ENCODE measurements at regions not wholly inside any gene's neighbourhood (a gene's known extent, or its start where the extent isn't known, plus 50 kb on each side); places are given as distances from the start of the nearest gene placed in this dataset.

- TF ChIP-seq ELF1 (IDR thresholded peaks at IDR 0.05; ENCODE audit: borderline replicate concordance, low read depth) = no peak
- TF ChIP-seq, protein P1, sequence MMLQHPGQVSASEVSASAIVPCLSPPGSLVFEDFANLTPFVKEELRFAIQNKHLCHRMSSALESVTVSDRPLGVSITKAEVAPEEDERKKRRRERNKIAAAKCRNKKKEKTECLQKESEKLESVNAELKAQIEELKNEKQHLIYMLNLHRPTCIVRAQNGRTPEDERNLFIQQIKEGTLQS (IDR thresholded peaks at IDR 0.05) = no peak
- no peak for TF ChIP-seq EZH2phosphoT487 (IDR thresholded peaks at IDR 0.05; ENCODE audit: borderline replicate concordance)
- TF ChIP-seq MAX (IDR thresholded peaks at IDR 0.05) = no peak
- TF ChIP-seq ZFX (IDR thresholded peaks at IDR 0.05) = no peak
- no peak for TF ChIP-seq SIN3A (IDR thresholded peaks at IDR 0.05; ENCODE audit: low read depth)
Observed at GRCh38 chr4:176571206-176571605, 221.5 kb downstream of the VEGFC start (continued).

DNA sequence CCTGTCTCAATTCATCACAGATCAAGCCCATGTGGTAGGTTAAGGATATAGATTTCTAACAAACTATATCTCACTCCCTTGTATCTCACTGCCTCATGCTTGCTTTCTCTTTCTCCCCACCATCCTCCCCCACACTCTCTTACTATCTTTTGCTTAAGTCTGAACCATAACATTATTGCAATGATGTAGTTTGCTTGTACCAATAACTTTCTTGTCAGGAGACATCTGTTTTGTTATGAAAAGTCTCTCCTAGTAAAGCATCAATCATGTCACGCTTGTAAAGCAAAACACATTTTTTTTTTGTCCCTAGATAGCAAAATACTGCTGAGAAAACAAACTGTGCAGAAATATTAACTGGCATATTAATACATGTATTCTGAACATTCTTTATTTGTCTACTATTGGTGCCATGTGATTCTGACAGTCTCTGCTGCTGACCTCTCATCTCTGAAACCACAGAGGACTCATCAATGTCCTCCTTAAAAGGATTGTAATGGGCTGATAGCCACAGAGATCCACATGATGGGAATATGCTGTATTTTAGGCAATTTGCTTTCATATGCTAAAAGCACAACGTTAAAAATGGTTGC lies 217.5 kb downstream of the VEGFC start:
- Histone ChIP-seq H3K27ac (ENCODE audit: low read depth, low read length) (no peak overlapping the region), H3K79me2 (ENCODE audit: insufficient read depth, low read length) (no peaks in the 10 kb centered on the region), H3K36me3 (ENCODE audit: control insufficient read depth in 1 of 2, insufficient read depth in 2 of 2, low read length in 2 of 2) (no peaks in the 10 kb centered on the region), H3K9ac (ENCODE audit: low read length) (no peak overlapping the region), H2AFZ (ENCODE audit: low read depth, low read length, poor library complexity, severe bottlenecking) (no peak overlapping the region), H3K9me3 (ENCODE audit: control insufficient read depth in 1 of 2, insufficient read depth in 1 of 2, low read depth in 1 of 2, low read length in 2 of 2) (no peaks in the 10 kb centered on the region), H3K4me2 (ENCODE audit: low read length) (no peak overlapping the region), H3K27me3 (ENCODE audit: insufficient read depth, low read length) (no peaks in the 10 kb centered on the region), H3K4me3 (replicated peaks in 1 of 2; ENCODE audit: low read depth in 1 of 2, low read length in 2 of 2) (no peak overlapping the region), H3K9me2 (ENCODE audit: insufficient read depth) (no peaks in the 10 kb centered on the region), H4K20me1 (ENCODE audit: insufficient read depth) (no peaks in the 10 kb centered on the region), H3K4me1 (ENCODE audit: control insufficient read depth in 1 of 2, insufficient read depth in 2 of 2, low read length in 2 of 2) (no peaks in the 10 kb centered on the region)
- DNase-seq (ENCODE audit: low read depth, low spot score) (no peak), ATAC-seq (no peak)
- ChIA-PET CTCF (no interaction called here), POLR2A (no interaction called here), RAD21 (ENCODE audit: low non-redundant PET in 1 of 2, low total read pairs in 2 of 2, uncharacterized antibody in 2 of 2, unreplicated experiment in 2 of 2) (no interaction called here)
- no peak for TF ChIP-seq MAX (IDR thresholded peaks at IDR 0.05)
- TF ChIP-seq, protein P1 (IDR thresholded peaks at IDR 0.05) = no peak
- TF ChIP-seq TCF7L2 (IDR thresholded peaks at IDR 0.05; ENCODE audit: borderline replicate concordance, extremely low read depth, insufficient read depth, insufficient read length) = no peak
- no peak for TF ChIP-seq CEBPB (IDR thresholded peaks at IDR 0.05; ENCODE audit: low read depth)
- TF ChIP-seq YY1 (IDR thresholded peaks at IDR 0.05; ENCODE audit: extremely low read depth, insufficient replicate concordance, low read depth, low read length) = no peak
- TF ChIP-seq EZH2phosphoT487 (IDR thresholded peaks at IDR 0.05; ENCODE audit: borderline replicate concordance) = no peak
- no peak for TF ChIP-seq ZNF274 (IDR thresholded peaks at IDR 0.05; ENCODE audit: low read depth, low read length)
- intact Hi-C loops (cut with micrococcal nuclease) = no loop called here
- BruUV-seq (replicated peaks) = no TSS peak
